SK-N-SH treated with all-trans-retinoic acid at 6 μM for 48 hours (cell line): ENCODE measurements at regions not wholly inside any gene's neighbourhood (a gene's known extent, or its start where the extent isn't known, plus 50 kb on each side); places are given as distances from the start of the nearest gene placed in this dataset.

Experiments used
- ATAC-seq: fragments of 200-7000 bp; cut with Tn5 transposase; 3 replicates; pipeline ENCODE4 v1.9.1; 2020; ENCODE audit warnings: mild to moderate bottlenecking, moderate library complexity
- ARNTL ChIP-seq: fragments of 450-650 bp; formaldehyde crosslinking; IDR thresholded peaks from 2 replicates; pipeline ENCODE4 v1.5.0; 2020; ENCODE audit warnings: low read depth, mild to moderate bottlenecking, moderate library complexity, borderline replicate concordance
- BACH2 ChIP-seq: fragments of 250-450 bp; sonication (Bioruptor Pico); IDR thresholded peaks from 2 replicates; pipeline ENCODE4 v1.9.0; 2021; ENCODE audit warnings: mild to moderate bottlenecking, borderline replicate concordance
- CREB5 ChIP-seq: fragments of 250-450 bp; sonication (Bioruptor Pico); IDR thresholded peaks from 2 replicates; pipeline ENCODE4 v1.5.1; 2020; ENCODE audit warnings: low read depth, mild to moderate bottlenecking, moderate library complexity
- CSDC2 ChIP-seq: fragments of 250-450 bp; sonication (Bioruptor Pico); IDR thresholded peaks from 2 replicates; pipeline ENCODE4 v1.5.0; 2020; ENCODE audit warnings: mild to moderate bottlenecking, moderate library complexity
- ESRRG ChIP-seq: fragments of 250-450 bp; sonication (Bioruptor Pico); IDR thresholded peaks from 2 replicates; pipeline ENCODE4 v1.6.1; 2021; ENCODE audit warnings: mild to moderate bottlenecking
- GLIS3 ChIP-seq: fragments of 250-450 bp; sonication (Bioruptor Pico); IDR thresholded peaks from 2 replicates; pipeline ENCODE4 v1.5.0; 2020; ENCODE audit warnings: mild to moderate bottlenecking, moderate library complexity
- ISL1 ChIP-seq: fragments of 250-450 bp; sonication (Bioruptor Pico); IDR thresholded peaks from 2 replicates; pipeline ENCODE4 v2.1.2; 2022; ENCODE audit warnings: mild to moderate bottlenecking, moderate library complexity
- OSR1 ChIP-seq: fragments of 250-450 bp; sonication (Bioruptor Pico); IDR thresholded peaks from 2 replicates; pipeline ENCODE4 v1.8.0; 2022; ENCODE audit warnings: moderate library complexity, mild to moderate bottlenecking, inconsistent platforms
- POU6F1 ChIP-seq: fragments of 250-450 bp; sonication (Bioruptor Pico); IDR thresholded peaks from 2 replicates; pipeline ENCODE4 v1.8.0; 2021; ENCODE audit warnings: low read depth, mild to moderate bottlenecking, moderate library complexity, borderline replicate concordance
- PPARA ChIP-seq: fragments of 250-450 bp; sonication (Bioruptor Pico); IDR thresholded peaks from 2 replicates; pipeline ENCODE4 v1.5.0; 2020; ENCODE audit warnings: mild to moderate bottlenecking, borderline replicate concordance
- RARB ChIP-seq: fragments of 250-450 bp; sonication (Bioruptor Pico); IDR thresholded peaks from 2 replicates; pipeline ENCODE4 v1.8.0; 2021; ENCODE audit warnings: mild to moderate bottlenecking, moderate library complexity
- SNAI2 ChIP-seq: fragments of 250-450 bp; sonication (Bioruptor Pico); IDR thresholded peaks from 2 replicates; pipeline ENCODE4 v1.5.0; 2020; ENCODE audit warnings: mild to moderate bottlenecking, moderate library complexity
- TCF4 ChIP-seq: fragments of 250-450 bp; sonication (Bioruptor Pico); IDR thresholded peaks from 2 replicates; pipeline ENCODE4 v1.8.0; 2021; ENCODE audit warnings: mild to moderate bottlenecking, moderate library complexity, borderline replicate concordance
- TOX ChIP-seq: fragments of 250-450 bp; sonication (Bioruptor Pico); IDR thresholded peaks from 2 replicates; pipeline ENCODE4 v1.8.0; 2021; ENCODE audit warnings: mild to moderate bottlenecking, moderate library complexity, borderline replicate concordance
- TSHZ2 ChIP-seq: fragments of 250-450 bp; sonication (Bioruptor Pico); IDR thresholded peaks from 2 replicates; pipeline ENCODE4 v1.5.0; 2020; ENCODE audit warnings: mild to moderate bottlenecking, moderate library complexity
- ZC3H10 ChIP-seq: fragments of 250-450 bp; sonication (Bioruptor Pico); IDR thresholded peaks from 2 replicates; pipeline ENCODE4 v1.5.1; 2021; ENCODE audit warnings: mild to moderate bottlenecking, moderate library complexity
- ZFP3 ChIP-seq: fragments of 250-450 bp; sonication (Bioruptor Pico); IDR thresholded peaks from 2 replicates; pipeline ENCODE4 v1.5.0; 2020; ENCODE audit warnings: mild to moderate bottlenecking, moderate library complexity
- ZFP30 ChIP-seq: fragments of 450-650 bp; formaldehyde crosslinking; IDR thresholded peaks from 2 replicates; pipeline ENCODE4 v1.5.0; 2022; ENCODE audit warnings: mild to moderate bottlenecking, moderate library complexity
- ZNF565 ChIP-seq: fragments of 450-650 bp; formaldehyde crosslinking; conservative IDR thresholded peaks from 2 replicates; pipeline ENCODE4 v1.5.0; 2020; ENCODE audit warnings: low read depth, mild to moderate bottlenecking, moderate library complexity
- ZNF70 ChIP-seq: fragments of 450-650 bp; formaldehyde crosslinking; IDR thresholded peaks from 2 replicates; pipeline ENCODE4 v1.5.0; 2020; ENCODE audit warnings: mild to moderate bottlenecking, moderate library complexity
- ZNF8 ChIP-seq: fragments of 450-650 bp; formaldehyde crosslinking; IDR thresholded peaks from 2 replicates; pipeline ENCODE4 v1.5.0; 2020; ENCODE audit warnings: mild to moderate bottlenecking, moderate library complexity

- TF ChIP-seq ISL1 (CRISPR knock-in tag), result no peak
- no peak for TF ChIP-seq ESRRG (CRISPR knock-in tag)
- TF ChIP-seq ZNF8 (CRISPR knock-in tag), result no peak
- TF ChIP-seq TCF4 (CRISPR knock-in tag), result no peak
- TF ChIP-seq PPARA (CRISPR knock-in tag), result no peak
- no peak for TF ChIP-seq ARNTL (CRISPR knock-in tag)
- no peak for TF ChIP-seq ZFP30 (CRISPR knock-in tag)
- no peak for TF ChIP-seq ZC3H10 (CRISPR knock-in tag)
- no peak for TF ChIP-seq ZNF70 (CRISPR knock-in tag)
- TF ChIP-seq TOX (CRISPR knock-in tag), result no peak
- no peak for TF ChIP-seq GLIS3 (CRISPR knock-in tag)
- TF ChIP-seq ZNF565 (CRISPR knock-in tag), result no peak
- TF ChIP-seq BACH2, result no peak
- no peak for ATAC-seq
These were observed 205.8 kb upstream of the EOMES start for GRCh38 chr3:27927882-27928281.

- no peak for TF ChIP-seq ZC3H10 (CRISPR knock-in tag)
- no peak for TF ChIP-seq TOX (CRISPR knock-in tag)
- TF ChIP-seq TCF4 (CRISPR knock-in tag), result no peak
- no peak for TF ChIP-seq ZNF565 (CRISPR knock-in tag)
- TF ChIP-seq ESRRG (CRISPR knock-in tag), result no peak
- TF ChIP-seq SNAI2 (CRISPR knock-in tag), result no peak
- no peak for TF ChIP-seq ZFP30 (CRISPR knock-in tag)
- TF ChIP-seq PPARA (CRISPR knock-in tag), result no peak
- TF ChIP-seq OSR1 (CRISPR knock-in tag), result no peak
- ATAC-seq, result no peak
These were observed 208.0 kb upstream of the EOMES start for GRCh38 chr3:27930052-27930602.

- TF ChIP-seq ISL1 (CRISPR knock-in tag) (no peak), CSDC2 (CRISPR knock-in tag) (no peak), ZC3H10 (CRISPR knock-in tag) (no peak), RARB (CRISPR knock-in tag) (no peak), TSHZ2 (no peak), ZFP30 (CRISPR knock-in tag) (no peak), ZNF8 (CRISPR knock-in tag) (no peak), GLIS3 (CRISPR knock-in tag) (no peak), CREB5 (CRISPR knock-in tag) (no peak), POU6F1 (CRISPR knock-in tag) (no peak), ZNF70 (CRISPR knock-in tag) (no peak), BACH2 (no peak), ESRRG (CRISPR knock-in tag) (no peak)
- ATAC-seq, result no peak
These were observed 213.4 kb upstream of the EOMES start for GRCh38 chr3:27935492-27935891.

GRCh38 chr3:27939521-27939920, 217.4 kb upstream of the EOMES start:
- TF ChIP-seq TSHZ2 (no peak), POU6F1 (CRISPR knock-in tag) (no peak), ZC3H10 (CRISPR knock-in tag) (no peak), ZFP3 (CRISPR knock-in tag) (no peak), OSR1 (CRISPR knock-in tag) (no peak), PPARA (CRISPR knock-in tag) (no peak), CREB5 (CRISPR knock-in tag) (no peak), TCF4 (CRISPR knock-in tag) (no peak), ZNF8 (CRISPR knock-in tag) (no peak), ISL1 (CRISPR knock-in tag) (no peak)
- ATAC-seq, result no peak
